Thoracic aorta (tissue), 2 donors: ENCODE measurements at regions not wholly inside any gene's neighbourhood (a gene's known extent, or its start where the extent isn't known, plus 50 kb on each side); places are given as distances from the start of the nearest gene placed in this dataset.

Source experiments
- ATAC-seq: fragments of 150-250 bp; one replicate; pipeline ENCODE4 v1.8.0; 2017; ENCODE audit warnings: low read depth; ENCODE audit not compliant: insufficient number of reproducible peaks, low FRiP score
- DNase-seq: peaks from one replicate; pipeline ENCODE4 v3.0.0-alpha.2; 2020; ENCODE audit warnings: low spot score
- H3K27ac ChIP-seq, 2 donors: fragments of 200-600 bp; sonication (generic); 1 replicate in 1 of 2; 2 replicates in 1 of 2; pipeline ENCODE4 v1.5.1; 2016; ENCODE audit warnings: mild to moderate bottlenecking in 2 of 2, moderate library complexity in 2 of 2
- H3K27me3 ChIP-seq: fragments of 200-600 bp; sonication (generic); replicated peaks from 2 replicates; pipeline ENCODE4 v1.6.0; 2016; ENCODE audit warnings: mild to moderate bottlenecking; ENCODE audit not compliant: insufficient read depth
- H3K36me3 ChIP-seq: fragments of 200-600 bp; sonication (generic); one replicate; pipeline ENCODE4 v1.5.1; 2016
- H3K4me1 ChIP-seq, 2 donors: fragments of 200-600 bp; sonication (generic); 1 replicate in 1 of 2; 2 replicates in 1 of 2; pipeline versions ENCODE4 v1.5.1 to v1.6.0; 2016; ENCODE audit warnings: low read depth in 2 of 2, mild to moderate bottlenecking in 1 of 2; ENCODE audit not compliant: control insufficient read depth in 1 of 2
- H3K4me3 ChIP-seq: fragments of 200-600 bp; sonication (generic); 2 replicates; pipeline ENCODE4 v1.5.1; 2016; ENCODE audit warnings: mild to moderate bottlenecking
- H3K9me3 ChIP-seq: fragments of 200-600 bp; sonication (generic); 2 replicates; pipeline ENCODE4 v1.5.1; 2016
- CTCF ChIP-seq: fragments of 200-600 bp; sonication (generic); IDR thresholded peaks from one replicate; pipeline ENCODE4 v1.5.1; 2019; ENCODE audit warnings: antibody characterized with exemption

GRCh38 chr21:15567191-15567590 is 162.6 kb upstream of the USP25 start:
- DNase-seq (no peak), ATAC-seq (no peak)
- TF ChIP-seq CTCF, result no peak
- Histone ChIP-seq H3K27ac (no peak overlapping the region), H3K27me3 (no peaks in the 10 kb centered on the region), H3K4me1 (no peaks in the 10 kb centered on the region), H3K4me3 (no peak overlapping the region), H3K9me3 (no peaks in the 10 kb centered on the region), H3K36me3 (no peaks in the 10 kb centered on the region)

- Histone ChIP-seq H3K27me3 (no peaks in the 10 kb centered on the region), H3K4me1 (no peaks in the 10 kb centered on the region), H3K27ac (no peak overlapping the region), H3K9me3 (no peaks in the 10 kb centered on the region), H3K4me3 (no peak overlapping the region), H3K36me3 (no peaks in the 10 kb centered on the region)
- DNase-seq, result no peak
- ATAC-seq, result no peak
- TF ChIP-seq CTCF, result no peak
These were observed 161.3 kb upstream of the USP25 start for GRCh38 chr21:15568516-15568915.

GRCh38 chr21:15586752-15587427 is 142.9 kb upstream of the USP25 start:
- H3K27me3 ChIP-seq, result no peaks in the 10 kb centered on the region
- no peaks in the 10 kb centered on the region for H3K4me1 ChIP-seq
- no peak for TF ChIP-seq CTCF
- DNase-seq, result no peak
- H3K4me3 ChIP-seq, result no peak overlapping the region
- ATAC-seq, result no peak
- no peak overlapping the region for H3K27ac ChIP-seq
- H3K9me3 ChIP-seq, result no peaks in the 10 kb centered on the region
- no peaks in the 10 kb centered on the region for H3K36me3 ChIP-seq

- DNase-seq, result no peak
- no peak for TF ChIP-seq CTCF
- no peak for ATAC-seq
These were observed 137.4 kb upstream of the USP25 start for GRCh38 chr21:15592271-15592860.

GRCh38 chr21:15592957-15593356 is 136.8 kb upstream of the USP25 start:
- DNase-seq, result no peak
- no peaks in the 10 kb centered on the region for H3K4me1 ChIP-seq
- H3K27me3 ChIP-seq, result no peaks in the 10 kb centered on the region
- ATAC-seq, result no peak
- TF ChIP-seq CTCF, result no peak
- no peaks in the 10 kb centered on the region for H3K36me3 ChIP-seq
- H3K27ac ChIP-seq, result no peak overlapping the region
- H3K9me3 ChIP-seq, result no peaks in the 10 kb centered on the region
- H3K4me3 ChIP-seq, result no peak overlapping the region

More at GRCh38 chr21:15592271-15592860, 137.4 kb upstream of the USP25 start:
- no peaks in the 10 kb centered on the region for H3K9me3 ChIP-seq
- no peaks in the 10 kb centered on the region for H3K27me3 ChIP-seq
- H3K36me3 ChIP-seq, result no peaks in the 10 kb centered on the region
- H3K4me3 ChIP-seq, result no peak overlapping the region
- H3K27ac ChIP-seq, result no peak overlapping the region
- H3K4me1 ChIP-seq, result no peaks in the 10 kb centered on the region
